H1 (cell line): ENCODE measurements at regions not wholly inside any gene's neighbourhood (a gene's known extent, or its start where the extent isn't known, plus 50 kb on each side); places are given as distances from the start of the nearest gene placed in this dataset.

Experiments used
- CHD7 ChIP-seq: fragments of 300-600 bp; sonication (generic); IDR thresholded peaks from 2 replicates; pipeline ENCODE4 v1.7.1; 2012; ENCODE audit warnings: low read length, moderate library complexity, mild to moderate bottlenecking, inconsistent platforms; ENCODE audit not compliant: insufficient replicate concordance
- CREB1 ChIP-seq: IDR thresholded peaks from 2 replicates; pipeline ENCODE4 v1.6.1; 2012; ENCODE audit warnings: inconsistent platforms
- EP300 ChIP-seq, 2 experiments: IDR thresholded peaks; 1 replicate in 1 of 2; 2 replicates in 1 of 2; pipeline ENCODE4 v1.6.1; 2011 to 2012; ENCODE audit warnings: low read depth in 2 of 2, low read length in 2 of 2, mild to moderate bottlenecking in 2 of 2, borderline replicate concordance in 1 of 2, inconsistent platforms in 1 of 2, moderate library complexity in 1 of 2
- KDM4A ChIP-seq: IDR thresholded peaks from one replicate; pipeline ENCODE4 v1.7.1; 2012; ENCODE audit warnings: low read depth, mild to moderate bottlenecking, moderate library complexity, low read length, inconsistent platforms; ENCODE audit not compliant: severe bottlenecking
- SIRT6 ChIP-seq: IDR thresholded peaks from one replicate; pipeline ENCODE4 v1.7.1; 2012; ENCODE audit warnings: low read length, inconsistent platforms
- SP2 ChIP-seq: IDR thresholded peaks from 2 replicates; pipeline ENCODE4 v1.6.1; 2012; ENCODE audit warnings: mild to moderate bottlenecking, low read length, inconsistent platforms
- SUZ12 ChIP-seq: fragments of 200-600 bp; sonication (generic); IDR thresholded peaks from 2 replicates; pipeline ENCODE4 v1.6.1; 2012; ENCODE audit warnings: mild to moderate bottlenecking, inconsistent platforms, low read length, moderate library complexity, mixed read lengths
- TBP ChIP-seq: IDR thresholded peaks from 2 replicates; pipeline ENCODE4 v1.6.1; 2011; ENCODE audit warnings: low read depth, low read length, improper control_type of control experiment
- YY1 ChIP-seq: IDR thresholded peaks from 2 replicates; pipeline ENCODE4 v1.6.1; 2011; ENCODE audit warnings: low read depth, mild to moderate bottlenecking, low read length
- ZNF274 ChIP-seq: IDR thresholded peaks from 2 replicates; pipeline ENCODE4 v1.7.0; 2012; ENCODE audit warnings: low read length, borderline replicate concordance; ENCODE audit errors: extremely low read depth
- TF ChIP-seq, protein P1 (sequence below): IDR thresholded peaks from 2 replicates; pipeline ENCODE4 v1.6.1; 2011; ENCODE audit warnings: low read depth, mild to moderate bottlenecking, low read length; ENCODE audit not compliant: insufficient read depth

GRCh38 chr2:118209727-118210126 is 121.5 kb downstream of the INSIG2 start (continued):
- TF ChIP-seq CHD7 (no peak), SUZ12 (no peak), KDM4A (no peak), EP300 (IDR thresholded peaks at IDR 0.05; ENCODE audit: borderline replicate concordance in 1 of 2, low read depth in 2 of 2, low read length in 2 of 2) (no peak), SP2 (no peak), ZNF274 (no peak), SIRT6 (no peak), YY1 (no peak), TBP (no peak), CREB1 (no peak)
- TF ChIP-seq, protein P1, sequence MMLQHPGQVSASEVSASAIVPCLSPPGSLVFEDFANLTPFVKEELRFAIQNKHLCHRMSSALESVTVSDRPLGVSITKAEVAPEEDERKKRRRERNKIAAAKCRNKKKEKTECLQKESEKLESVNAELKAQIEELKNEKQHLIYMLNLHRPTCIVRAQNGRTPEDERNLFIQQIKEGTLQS = no peak
